HG03108 (cell line): ENCODE measurements at regions not wholly inside any gene's neighbourhood (a gene's known extent, or its start where the extent isn't known, plus 50 kb on each side); places are given as distances from the start of the nearest gene placed in this dataset.

Experiments
- ATAC-seq: cut with Tn5 transposase; IDR thresholded peaks from one replicate; pipeline ENCODE4 v1.9.1; 2021; ENCODE audit warnings: moderate library complexity; ENCODE audit not compliant: unreplicated experiment

- no peak for ATAC-seq
Measured at GRCh38 chr12:105834496-105834895, 304.3 kb downstream of the NUAK1 start.

- no peak for ATAC-seq
Measured at GRCh38 chr12:105835580-105836241, 303.0 kb downstream of the NUAK1 start.

GRCh38 chr12:105836242-105836622 is 302.5 kb downstream of the NUAK1 start:
- no peak for ATAC-seq

GRCh38 chr12:105839629-105840127 is 299.1 kb downstream of the NUAK1 start:
- no peak for ATAC-seq

GRCh38 chr12:105840384-105840783 is 298.4 kb downstream of the NUAK1 start:
- no peak for ATAC-seq

- no peak for ATAC-seq
Measured at GRCh38 chr12:105841840-105842239, 296.9 kb downstream of the NUAK1 start.

- ATAC-seq: no peak
Measured at GRCh38 chr12:105843561-105843960, 295.2 kb downstream of the NUAK1 start.

- ATAC-seq: no peak
Measured at GRCh38 chr12:105843986-105844760, 294.6 kb downstream of the NUAK1 start.

GRCh38 chr12:105846331-105846730 is 292.4 kb downstream of the NUAK1 start:
- ATAC-seq: no peak

GRCh38 chr12:105847068-105847467 is 291.7 kb downstream of the NUAK1 start:
- no peak for ATAC-seq

GRCh38 chr12:105848286-105848685 is 290.5 kb downstream of the NUAK1 start:
- no peak for ATAC-seq

- no peak for ATAC-seq
Measured at GRCh38 chr12:105850103-105850968, 288.4 kb downstream of the NUAK1 start.

- no peak for ATAC-seq
Measured at GRCh38 chr12:105852496-105852895, 286.3 kb downstream of the NUAK1 start.

GRCh38 chr12:105852951-105853350 is 285.8 kb downstream of the NUAK1 start:
- ATAC-seq: no peak

GRCh38 chr12:105854071-105854470 is 284.7 kb downstream of the NUAK1 start:
- ATAC-seq: no peak

- no peak for ATAC-seq
Measured at GRCh38 chr12:105855361-105856047, 283.2 kb downstream of the NUAK1 start.

- no peak for ATAC-seq
Measured at GRCh38 chr12:105856048-105856405, 282.7 kb downstream of the NUAK1 start.

- ATAC-seq: no peak
Measured at GRCh38 chr12:105858981-105859710, 279.6 kb downstream of the NUAK1 start.

GRCh38 chr12:105860561-105861207 is 278.1 kb downstream of the NUAK1 start:
- ATAC-seq: no peak

- ATAC-seq: no peak
Measured at GRCh38 chr12:105861227-105861626, 277.5 kb downstream of the NUAK1 start.
